ENCODE measurements at regions not wholly inside any gene's neighbourhood (a gene's known extent, or its start where the extent isn't known, plus 50 kb on each side); places are given as distances from the start of the nearest gene placed in this dataset.

GRCh38 chr6:101114703-101115102 is 233.6 kb upstream of the ASCC3 start:
- TF ChIP-seq CTCF (IDR thresholded peaks at IDR 0.05; ENCODE audit: low read depth, low read length): peak; percentile 38
- TF ChIP-seq POLR2A (IDR thresholded peaks at IDR 0.05; ENCODE audit: extremely low read depth, insufficient read length): no peak
- TF ChIP-seq MAX (IDR thresholded peaks at IDR 0.05; ENCODE audit: low read depth, low read length): no peak
